Activated CD8-positive, alpha-beta T cell treated with anti-CD3 and anti-CD28 coated beads for 36 hours (primary cell): ENCODE measurements at regions not wholly inside any gene's neighbourhood (a gene's known extent, or its start where the extent isn't known, plus 50 kb on each side); places are given as distances from the start of the nearest gene placed in this dataset.
A peak's percentile ranks its signal among the peaks of the same experiment; 100 is the strongest.

Experiments
- ATAC-seq: fragments of 200-7000 bp; cut with Tn5 transposase; one replicate; pipeline ENCODE4 v1.10.0; 2021; ENCODE audit warnings: mild to moderate bottlenecking, moderate library complexity
- CTCF ChIA-PET: fragments of 350-600 bp; sonication (Branson Sonifier 250); formaldehyde crosslinking; loops from one replicate; lab custom pipeline; 2021; ENCODE audit warnings: antibody characterized with exemption; lab: Charles Lee
- POLR2A ChIA-PET: fragments of 350-600 bp; sonication (Branson Sonifier 250); formaldehyde crosslinking; loops from one replicate; lab custom pipeline; 2021; ENCODE audit warnings: antibody characterized with exemption; lab: Charles Lee
- DNase-seq: peaks from one replicate; pipeline ENCODE4 v3.0.0-alpha.2; 2020
- H3K27ac Mint-ChIP-seq: one replicate; pipeline ENCODE4 v1.8.0; 2021; ENCODE audit warnings: mild to moderate bottlenecking, mixed read lengths
- H3K27me3 Mint-ChIP-seq: one replicate; pipeline ENCODE4 v1.8.0; 2021; ENCODE audit warnings: mixed read lengths
- H3K36me3 Mint-ChIP-seq: one replicate; pipeline ENCODE4 v1.8.0; 2021; ENCODE audit warnings: low read depth, mixed read lengths
- H3K4me1 Mint-ChIP-seq: one replicate; pipeline ENCODE4 v1.8.0; 2021; ENCODE audit warnings: low read depth, mixed read lengths
- H3K4me3 Mint-ChIP-seq: one replicate; pipeline ENCODE4 v1.8.0; 2021; ENCODE audit warnings: mild to moderate bottlenecking, moderate library complexity, mixed read lengths
- H3K9me3 Mint-ChIP-seq: one replicate; pipeline ENCODE4 v1.8.0; 2021; ENCODE audit warnings: mixed read lengths
- intact Hi-C: fragments of 100-400 bp; cut with micrococcal nuclease; formaldehyde crosslinking; loops from one replicate; pipeline ENCODE4 v1.10.0; 2022
- TF ChIP-seq, protein P1 (sequence below): fragments of 200-600 bp; IDR thresholded peaks from one replicate; pipeline ENCODE4 v1.8.0; 2022; ENCODE audit warnings: antibody characterized with exemption, mild to moderate bottlenecking

DNA sequence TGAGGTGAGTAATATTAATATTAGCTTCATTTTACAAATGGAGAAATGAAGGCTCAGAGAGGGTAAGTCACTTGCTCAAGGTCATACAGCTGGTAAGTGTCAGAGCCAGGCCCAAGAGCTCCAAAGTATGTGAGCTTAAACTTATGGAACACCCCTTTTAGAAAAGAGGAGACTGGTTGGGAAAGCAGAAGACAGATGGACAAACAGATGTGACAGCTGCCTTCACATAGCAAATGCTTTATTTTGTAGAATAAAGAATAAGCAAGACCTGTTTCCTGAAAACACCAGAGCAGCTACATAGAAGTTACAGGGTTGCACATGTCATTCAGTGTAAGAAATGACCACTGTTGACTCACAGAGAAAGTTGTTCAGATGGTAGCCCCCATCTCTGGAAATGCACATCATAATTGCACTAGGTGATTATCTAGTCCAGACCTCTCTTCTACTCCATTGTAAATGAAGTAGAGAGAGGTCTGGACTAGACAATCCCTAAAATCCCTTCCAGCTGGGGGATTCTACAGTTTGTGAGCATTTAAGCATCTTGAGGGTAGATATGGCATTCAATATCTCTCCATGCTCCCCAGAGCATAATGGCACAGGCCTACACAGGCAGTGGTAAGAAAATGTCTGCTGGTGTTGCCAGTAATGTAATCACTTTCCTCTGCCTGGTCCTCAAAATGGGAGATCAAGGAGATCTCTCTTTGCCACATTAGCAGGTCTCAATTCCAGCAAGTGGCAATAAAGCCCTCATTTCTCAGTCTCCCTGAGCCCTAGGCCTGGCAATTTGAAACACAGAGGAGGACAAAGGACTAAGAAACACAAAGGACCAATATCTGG lies 188.2 kb upstream of the FGGY start:
- no peaks in the 10 kb centered on the region for H3K9me3 Mint-ChIP-seq
- POLR2A ChIA-PET, result no interaction called here
- TF ChIP-seq, protein P1, sequence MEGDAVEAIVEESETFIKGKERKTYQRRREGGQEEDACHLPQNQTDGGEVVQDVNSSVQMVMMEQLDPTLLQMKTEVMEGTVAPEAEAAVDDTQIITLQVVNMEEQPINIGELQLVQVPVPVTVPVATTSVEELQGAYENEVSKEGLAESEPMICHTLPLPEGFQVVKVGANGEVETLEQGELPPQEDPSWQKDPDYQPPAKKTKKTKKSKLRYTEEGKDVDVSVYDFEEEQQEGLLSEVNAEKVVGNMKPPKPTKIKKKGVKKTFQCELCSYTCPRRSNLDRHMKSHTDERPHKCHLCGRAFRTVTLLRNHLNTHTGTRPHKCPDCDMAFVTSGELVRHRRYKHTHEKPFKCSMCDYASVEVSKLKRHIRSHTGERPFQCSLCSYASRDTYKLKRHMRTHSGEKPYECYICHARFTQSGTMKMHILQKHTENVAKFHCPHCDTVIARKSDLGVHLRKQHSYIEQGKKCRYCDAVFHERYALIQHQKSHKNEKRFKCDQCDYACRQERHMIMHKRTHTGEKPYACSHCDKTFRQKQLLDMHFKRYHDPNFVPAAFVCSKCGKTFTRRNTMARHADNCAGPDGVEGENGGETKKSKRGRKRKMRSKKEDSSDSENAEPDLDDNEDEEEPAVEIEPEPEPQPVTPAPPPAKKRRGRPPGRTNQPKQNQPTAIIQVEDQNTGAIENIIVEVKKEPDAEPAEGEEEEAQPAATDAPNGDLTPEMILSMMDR, result no peak
- CTCF ChIA-PET, result no interaction called here
- DNase-seq (no peak), ATAC-seq (no peak)
- intact Hi-C loops, result no loop called here
- no peaks in the 10 kb centered on the region for H3K4me1 Mint-ChIP-seq
- H3K36me3 Mint-ChIP-seq, result no peaks in the 10 kb centered on the region
- no peaks in the 10 kb centered on the region for H3K27me3 Mint-ChIP-seq
- no peak overlapping the region for H3K4me3 Mint-ChIP-seq
- no peak overlapping the region for H3K27ac Mint-ChIP-seq

DNA sequence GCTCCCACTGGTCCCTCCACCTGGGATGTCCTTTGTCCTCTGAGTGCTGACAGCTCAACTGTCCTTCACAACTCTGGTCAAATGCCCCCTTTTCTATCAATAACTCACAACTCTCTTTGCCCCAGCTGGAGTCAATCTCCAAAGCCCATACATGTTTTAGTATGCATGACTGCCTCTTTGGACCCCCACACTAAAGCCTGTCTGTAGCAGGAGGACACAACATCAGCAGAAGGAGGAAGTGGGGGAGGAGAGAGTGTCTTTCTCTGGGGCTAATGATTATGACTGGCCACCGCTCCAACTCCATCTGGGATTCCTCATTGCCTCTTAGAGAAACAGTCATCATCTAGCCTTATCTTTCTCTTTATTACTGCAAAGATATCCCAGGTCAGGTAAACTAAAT lies 186.6 kb upstream of the FGGY start:
- Mint-ChIP-seq H3K27me3 (no peaks in the 10 kb centered on the region), H3K27ac (no peak overlapping the region), H3K4me3 (no peak overlapping the region), H3K36me3 (no peaks in the 10 kb centered on the region), H3K9me3 (no peaks in the 10 kb centered on the region), H3K4me1 (no peaks in the 10 kb centered on the region)
- CTCF ChIA-PET, result interaction anchor here (1.1 kb wide), 1 partner anchor 11 kb away, joined by 3 read pairs; no protein-coding TSS in a partner anchor
- DNase-seq, result no peak
- intact Hi-C loops, result no loop called here
- no peak for ATAC-seq
- TF ChIP-seq, protein P1, result no peak
- POLR2A ChIA-PET, result no interaction called here

DNA sequence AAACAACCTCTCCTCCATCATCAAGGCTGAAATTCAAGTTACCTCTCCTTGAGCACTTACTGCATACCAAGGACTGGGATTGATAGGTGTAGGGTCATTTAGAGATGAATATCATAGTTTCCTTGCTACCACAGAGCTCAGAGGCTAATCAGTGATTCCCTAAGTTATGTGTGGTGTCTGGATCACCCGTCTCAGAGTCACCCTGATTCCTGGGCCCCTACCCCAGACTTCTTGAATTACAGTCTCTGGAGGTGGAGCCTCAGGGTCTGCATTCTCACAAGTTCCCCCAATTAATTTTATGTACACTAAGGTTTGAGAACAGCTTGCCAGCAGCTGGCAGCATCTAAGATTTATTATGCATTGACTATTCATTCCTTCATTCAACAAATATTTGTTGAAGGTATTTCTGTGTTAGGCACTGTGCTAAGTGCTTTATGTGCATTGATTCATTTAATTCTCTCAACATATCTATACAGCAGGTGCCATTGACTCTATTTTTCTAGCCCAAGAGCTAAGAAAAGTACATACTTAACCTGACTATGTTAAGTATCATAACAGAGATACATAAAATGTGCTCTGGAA lies 182.9 kb upstream of the FGGY start:
- Mint-ChIP-seq H3K27ac (no peak overlapping the region), H3K4me1 (peaks cover 7% of the 10 kb centered on the region), H3K4me3 (no peak overlapping the region), H3K9me3 (no peaks in the 10 kb centered on the region), H3K27me3 (no peaks in the 10 kb centered on the region), H3K36me3 (no peaks in the 10 kb centered on the region)
- intact Hi-C loops, result no loop called here
- CTCF ChIA-PET, result interaction anchor here (1.4 kb wide), 1 partner anchor 30 kb away, joined by 3 read pairs; no protein-coding TSS in a partner anchor
- ATAC-seq, result no peak
- no peak for DNase-seq
- TF ChIP-seq, protein P1, result no peak
- POLR2A ChIA-PET, result no interaction called here

DNA sequence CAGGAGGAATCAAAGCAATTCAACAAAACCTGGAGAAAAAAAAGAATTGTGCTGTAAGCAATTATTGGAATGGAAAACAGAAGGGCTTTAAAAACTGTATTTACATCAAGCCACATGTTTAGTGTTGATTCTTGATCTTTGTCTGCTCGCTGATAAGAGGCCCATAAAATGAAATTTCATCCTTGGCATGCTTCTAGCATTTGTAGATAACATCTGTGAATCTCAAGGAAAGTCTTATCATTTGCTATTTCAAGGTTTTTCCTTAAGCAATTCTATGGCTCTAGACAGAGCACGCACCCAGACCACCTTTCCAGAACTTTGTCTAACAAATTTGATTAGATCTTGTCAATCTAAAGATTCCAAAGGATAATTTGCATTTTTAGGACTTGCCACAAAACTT lies 181.0 kb upstream of the FGGY start:
- ATAC-seq (no peak), DNase-seq (no peak)
- intact Hi-C loops, result no loop called here
- CTCF ChIA-PET, result no interaction called here
- POLR2A ChIA-PET, result no interaction called here
- no peaks in the 10 kb centered on the region for H3K27me3 Mint-ChIP-seq
- H3K9me3 Mint-ChIP-seq, result no peaks in the 10 kb centered on the region
- H3K27ac Mint-ChIP-seq, result no peak overlapping the region
- TF ChIP-seq, protein P1, result no peak
- peaks cover 7% of the 10 kb centered on the region for H3K4me1 Mint-ChIP-seq
- H3K4me3 Mint-ChIP-seq, result no peak overlapping the region
- H3K36me3 Mint-ChIP-seq, result no peaks in the 10 kb centered on the region

DNA sequence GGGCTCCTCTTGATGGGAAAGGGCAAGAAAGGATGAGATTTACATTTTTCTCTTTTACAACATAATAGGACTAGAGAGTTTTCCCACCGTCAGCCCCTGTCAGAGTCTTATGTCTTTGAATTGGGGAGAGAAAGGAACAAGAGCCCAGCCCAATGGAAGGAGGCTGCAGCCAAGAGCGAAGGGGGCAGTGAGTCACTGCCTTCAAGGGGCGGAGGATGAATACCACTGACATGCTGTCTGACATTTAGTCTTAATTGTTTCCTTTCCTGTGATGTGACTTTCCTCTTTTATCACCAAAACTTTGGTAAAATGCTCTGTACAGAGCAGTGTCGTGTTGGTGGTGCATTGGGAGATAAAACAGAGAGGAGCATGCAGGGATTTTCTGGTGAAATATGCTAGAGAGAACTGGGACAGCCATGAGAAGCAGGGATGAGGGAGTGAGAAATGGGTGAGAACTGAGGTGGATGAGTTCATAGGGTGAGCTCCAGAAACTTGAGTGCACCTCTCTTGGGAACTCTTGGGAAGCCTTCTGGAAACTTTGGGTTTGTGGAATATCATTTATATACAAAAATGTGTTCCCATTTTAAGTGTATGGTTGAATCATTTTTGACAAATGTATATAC lies 179.9 kb upstream of the FGGY start:
- intact Hi-C loops, result no loop called here
- CTCF ChIA-PET, result no interaction called here
- Mint-ChIP-seq H3K9me3 (no peaks in the 10 kb centered on the region), H3K27ac (no peak overlapping the region), H3K27me3 (no peaks in the 10 kb centered on the region), H3K36me3 (no peaks in the 10 kb centered on the region), H3K4me1 (peaks cover 7% of the 10 kb centered on the region), H3K4me3 (no peak overlapping the region)
- ATAC-seq, result peak; percentile 88
- TF ChIP-seq, protein P1, result no peak
- POLR2A ChIA-PET, result no interaction called here
- DNase-seq, result peak; percentile 39
